ENCODE measurements at regions not wholly inside any gene's neighbourhood (a gene's known extent, or its start where the extent isn't known, plus 50 kb on each side); places are given as distances from the start of the nearest gene placed in this dataset.

DNA sequence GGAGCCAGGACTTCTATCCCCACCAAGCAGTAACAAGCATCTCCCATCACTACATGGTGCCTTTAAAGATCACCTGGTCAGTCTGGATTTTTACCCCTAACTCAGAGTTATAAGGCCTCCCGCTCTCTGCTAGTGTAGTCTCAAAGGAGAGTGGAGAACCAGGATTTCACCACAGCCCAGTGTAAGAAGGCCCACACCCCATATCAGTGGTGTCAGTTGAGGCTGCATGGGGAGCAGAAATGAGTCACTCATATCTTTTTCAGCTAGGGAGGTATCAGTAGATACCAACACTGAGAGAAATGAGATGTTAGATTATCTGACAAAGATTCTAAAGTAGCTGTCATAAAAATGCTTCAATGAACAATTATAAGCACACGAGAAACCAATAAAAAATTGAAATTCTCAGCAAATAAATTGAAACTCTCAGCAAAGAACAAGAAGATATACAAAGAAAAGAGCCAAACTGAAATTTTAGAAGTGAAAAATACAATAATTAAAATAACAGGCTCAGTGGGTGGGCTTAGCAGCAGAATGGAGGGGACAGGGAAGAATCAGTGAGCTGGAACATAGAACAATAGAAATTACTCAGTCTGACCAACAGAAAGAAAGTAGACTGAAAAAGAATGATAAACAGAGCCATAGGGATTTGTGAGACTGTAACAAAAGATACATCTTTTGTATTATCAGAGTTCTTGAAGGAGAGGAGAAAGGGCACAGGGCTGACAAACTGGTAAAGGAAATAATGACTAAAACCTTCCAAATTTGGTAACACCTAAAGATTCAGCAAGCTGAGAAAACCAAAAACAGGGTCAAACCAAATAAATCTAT, 257.7 kb downstream of the ANAPC1 start:
- peak; percentile 59 for DNase-seq (ENCODE audit: low read depth)
- no peak overlapping the region for H3K4me3 ChIP-seq (ENCODE audit: low read depth, low read length)
- TF ChIP-seq, protein P1, sequence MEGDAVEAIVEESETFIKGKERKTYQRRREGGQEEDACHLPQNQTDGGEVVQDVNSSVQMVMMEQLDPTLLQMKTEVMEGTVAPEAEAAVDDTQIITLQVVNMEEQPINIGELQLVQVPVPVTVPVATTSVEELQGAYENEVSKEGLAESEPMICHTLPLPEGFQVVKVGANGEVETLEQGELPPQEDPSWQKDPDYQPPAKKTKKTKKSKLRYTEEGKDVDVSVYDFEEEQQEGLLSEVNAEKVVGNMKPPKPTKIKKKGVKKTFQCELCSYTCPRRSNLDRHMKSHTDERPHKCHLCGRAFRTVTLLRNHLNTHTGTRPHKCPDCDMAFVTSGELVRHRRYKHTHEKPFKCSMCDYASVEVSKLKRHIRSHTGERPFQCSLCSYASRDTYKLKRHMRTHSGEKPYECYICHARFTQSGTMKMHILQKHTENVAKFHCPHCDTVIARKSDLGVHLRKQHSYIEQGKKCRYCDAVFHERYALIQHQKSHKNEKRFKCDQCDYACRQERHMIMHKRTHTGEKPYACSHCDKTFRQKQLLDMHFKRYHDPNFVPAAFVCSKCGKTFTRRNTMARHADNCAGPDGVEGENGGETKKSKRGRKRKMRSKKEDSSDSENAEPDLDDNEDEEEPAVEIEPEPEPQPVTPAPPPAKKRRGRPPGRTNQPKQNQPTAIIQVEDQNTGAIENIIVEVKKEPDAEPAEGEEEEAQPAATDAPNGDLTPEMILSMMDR (IDR thresholded peaks at IDR 0.05; ENCODE audit: insufficient read depth, low read depth, low read length), result no peak

DNA sequence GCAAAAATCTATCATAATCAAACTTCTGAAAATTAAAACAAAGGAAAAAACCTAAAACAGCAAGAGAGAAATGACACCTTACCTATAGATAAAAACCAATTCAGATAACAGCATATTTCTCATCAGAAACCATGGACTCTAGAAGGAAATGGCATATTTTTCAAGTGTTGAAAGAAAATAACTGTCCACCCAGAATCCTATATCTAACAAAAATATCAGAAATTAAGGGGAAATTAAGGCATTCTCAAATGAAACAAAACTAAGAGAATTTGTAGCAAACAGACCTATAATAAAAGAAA, 257.2 kb downstream of the ANAPC1 start:
- DNase-seq (ENCODE audit: low read depth), result no peak
- TF ChIP-seq, protein P1 (IDR thresholded peaks at IDR 0.05; ENCODE audit: insufficient read depth, low read depth, low read length), result no peak
- no peak overlapping the region for H3K4me3 ChIP-seq (ENCODE audit: low read depth, low read length)

DNA sequence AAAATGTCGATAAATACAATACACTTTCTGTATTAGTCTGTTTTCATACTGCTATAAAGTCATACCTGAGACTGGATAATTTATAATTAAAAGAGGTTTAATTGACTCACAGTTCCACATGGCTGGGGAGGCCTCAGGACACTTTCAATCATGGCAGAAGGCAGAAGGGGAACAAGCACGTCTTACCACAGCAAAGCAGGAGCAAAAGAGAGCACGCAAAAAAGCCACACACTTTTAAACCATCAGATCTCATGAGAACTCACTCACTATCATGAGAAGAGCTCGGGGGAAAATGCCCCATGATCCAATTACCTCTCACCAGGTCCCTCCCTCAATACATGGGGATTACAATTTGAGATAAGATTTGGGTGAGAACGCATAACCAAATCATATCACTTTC, 256.7 kb downstream of the ANAPC1 start:
- TF ChIP-seq, protein P1 (IDR thresholded peaks at IDR 0.05; ENCODE audit: insufficient read depth, low read depth, low read length), result no peak
- DNase-seq (ENCODE audit: low read depth), result no peak
- no peak overlapping the region for H3K4me3 ChIP-seq (ENCODE audit: low read depth, low read length)

DNA sequence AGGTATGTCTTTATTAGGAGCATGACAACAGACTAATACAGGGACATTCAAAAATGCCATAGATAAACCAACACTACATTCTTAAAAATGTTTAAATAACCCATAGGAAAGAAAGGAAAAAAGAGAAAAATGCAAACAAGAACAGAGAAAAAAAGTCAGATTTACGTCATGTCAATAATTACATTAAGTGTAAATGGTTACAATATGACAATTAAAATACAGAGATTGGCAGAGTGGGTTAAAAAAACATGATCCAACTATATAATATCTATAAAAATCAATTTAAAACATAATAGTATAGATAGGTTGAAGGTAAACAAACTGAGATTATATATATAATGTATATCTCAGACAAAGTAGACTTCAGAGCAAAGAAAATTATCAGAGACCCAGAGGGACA, 255.8 kb downstream of the ANAPC1 start:
- no peak overlapping the region for H3K4me3 ChIP-seq (ENCODE audit: low read depth, low read length)
- TF ChIP-seq, protein P1 (IDR thresholded peaks at IDR 0.05; ENCODE audit: insufficient read depth, low read depth, low read length), result no peak
- no peak for DNase-seq (ENCODE audit: low read depth)

DNA sequence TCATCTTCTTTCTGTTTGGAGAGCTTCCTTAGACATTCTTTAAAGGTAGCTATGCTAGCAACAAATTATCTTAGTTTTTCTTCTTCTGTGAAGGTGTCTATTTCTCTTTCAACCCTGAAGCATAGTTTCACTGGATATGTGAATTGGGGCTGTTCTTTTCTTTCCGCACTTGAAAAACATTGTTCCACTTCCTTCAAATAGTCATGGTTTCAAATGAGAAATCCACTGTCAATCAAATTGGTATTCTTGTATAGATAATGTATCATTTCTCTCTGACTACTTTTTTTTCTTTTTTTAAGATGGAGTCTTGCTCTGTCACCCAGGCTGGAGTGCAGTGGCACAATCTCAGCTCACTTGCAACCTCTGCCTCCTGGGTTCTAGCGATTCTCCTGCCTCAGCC, 254.0 kb downstream of the ANAPC1 start:
- no peak overlapping the region for H3K4me3 ChIP-seq (ENCODE audit: low read depth, low read length)
- TF ChIP-seq, protein P1 (IDR thresholded peaks at IDR 0.05; ENCODE audit: insufficient read depth, low read depth, low read length), result no peak
- no peak for DNase-seq (ENCODE audit: low read depth)

DNA sequence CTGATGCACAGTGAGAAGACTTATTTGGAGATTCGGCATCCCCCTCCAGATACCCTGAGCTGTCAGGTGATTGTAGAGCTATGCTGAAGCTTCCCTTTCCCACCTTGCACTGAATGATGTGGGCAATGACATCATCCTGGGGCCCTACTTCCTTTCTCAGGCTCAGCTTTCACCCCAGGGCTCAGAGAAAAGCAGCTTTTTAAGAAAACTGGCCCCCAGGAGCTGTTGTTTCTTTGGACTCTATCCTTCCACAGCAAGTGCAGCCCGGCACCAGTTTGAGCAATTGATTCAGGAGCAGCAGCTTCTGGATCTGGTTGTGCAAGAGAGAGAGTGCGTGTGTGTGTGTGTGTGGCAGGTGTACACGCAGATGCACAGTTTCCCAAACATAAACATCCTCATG, 251.3 kb downstream of the ANAPC1 start:
- TF ChIP-seq, protein P1 (IDR thresholded peaks at IDR 0.05; ENCODE audit: insufficient read depth, low read depth, low read length), result no peak
- peak; percentile 63 for DNase-seq (ENCODE audit: low read depth)
- no peak overlapping the region for H3K4me3 ChIP-seq (ENCODE audit: low read depth, low read length)

DNA sequence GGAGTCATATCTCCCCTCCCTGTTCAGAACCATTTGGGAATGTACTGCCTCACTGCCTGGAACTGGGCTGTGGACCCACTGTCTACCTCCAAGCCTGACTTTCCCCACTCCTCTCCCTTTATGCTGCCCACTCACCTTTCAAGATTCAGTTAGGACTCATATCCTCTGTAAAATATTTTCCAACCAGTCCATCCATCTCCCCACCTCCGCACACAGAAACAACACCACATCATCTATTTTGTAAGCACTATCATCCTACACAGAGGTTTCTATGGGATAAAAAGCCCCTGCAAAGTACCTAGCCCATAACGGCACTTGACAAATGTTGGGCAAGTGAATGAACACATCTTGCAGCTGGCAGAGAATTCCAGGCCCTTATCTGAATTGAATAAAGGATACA, 250.8 kb downstream of the ANAPC1 start:
- DNase-seq (ENCODE audit: low read depth), result no peak
- H3K4me3 ChIP-seq (ENCODE audit: low read depth, low read length), result no peak overlapping the region
- TF ChIP-seq, protein P1 (IDR thresholded peaks at IDR 0.05; ENCODE audit: insufficient read depth, low read depth, low read length), result no peak

All from fibroblast of villous mesenchyme (primary cell).